RWPE1 (cell line): ENCODE measurements at regions not wholly inside any gene's neighbourhood (a gene's known extent, or its start where the extent isn't known, plus 50 kb on each side); places are given as distances from the start of the nearest gene placed in this dataset.
"Not testable (repeated sequence)": the region's sequence is repeated elsewhere in the genome, so short reads cannot be mapped to it uniquely, and the experiment has no call there.

ENCODE experiments used
- CTCF ChIA-PET: fragments of 350-600 bp; sonication (Branson Sonifier 250); formaldehyde crosslinking; extraction: SDS; loops from one replicate; lab custom pipeline; 2021; lab: Yijun Ruan, JAX
- POLR2A ChIA-PET: fragments of 400-600 bp; formaldehyde crosslinking; extraction: SDS; loops from one replicate; lab custom pipeline; 2020; ENCODE audit warnings: antibody characterized with exemption; ENCODE audit not compliant: low non-redundant PET; lab: Yijun Ruan, JAX
- DNase-seq: peaks from one replicate; pipeline ENCODE4 v3.0.0; 2012; ENCODE audit warnings: low spot score
- H3K27ac ChIP-seq: fragments of 450-650 bp; 2 replicates; pipeline ENCODE4 v1.5.1; 2017
- CTCF ChIP-seq: fragments of 450-650 bp; conservative IDR thresholded peaks from 2 replicates; pipeline ENCODE4 v1.5.1; 2017; ENCODE audit warnings: low read depth, mild to moderate bottlenecking

- ChIA-PET POLR2A (no interaction called here), CTCF (no interaction called here)
- DNase-seq, result no peak
- TF ChIP-seq CTCF, result no peak
- no peak overlapping the region for H3K27ac ChIP-seq
These were observed 793.4 kb downstream of the TENT5A start for GRCh38 chr6:80959034-80959433.

GRCh38 chr6:80956898-80957297 is 795.6 kb downstream of the TENT5A start:
- DNase-seq, result no peak
- no peak for TF ChIP-seq CTCF
- H3K27ac ChIP-seq, result no peak overlapping the region
- ChIA-PET POLR2A (no interaction called here), CTCF (interaction anchor here (0.6 kb wide), 1 partner anchor 434 kb away, joined by 3 read pairs; no protein-coding TSS in a partner anchor)

GRCh38 chr6:80952479-80952878 is 800.0 kb downstream of the TENT5A start:
- H3K27ac ChIP-seq, DNase-seq, POLR2A ChIA-PET: not testable (repeated sequence)
- CTCF ChIA-PET, result interaction anchor here (0.6 kb wide), 1 partner anchor 17 kb away, joined by 3 read pairs; no protein-coding TSS in a partner anchor

GRCh38 chr6:80946402-80946801 is 806.1 kb downstream of the TENT5A start:
- CTCF ChIA-PET, result no interaction called here
- no peak overlapping the region for H3K27ac ChIP-seq
- no peak for TF ChIP-seq CTCF
- POLR2A ChIA-PET, result no interaction called here
- DNase-seq, result no peak

GRCh38 chr6:80942911-80943310 is 809.6 kb downstream of the TENT5A start:
- no peak overlapping the region for H3K27ac ChIP-seq
- no peak for TF ChIP-seq CTCF
- DNase-seq, result no peak
- ChIA-PET CTCF (no interaction called here), POLR2A (no interaction called here)

- DNase-seq, result no peak
- H3K27ac ChIP-seq, result no peak overlapping the region
- no peak for TF ChIP-seq CTCF
- POLR2A ChIA-PET, result no interaction called here
- CTCF ChIA-PET, result no interaction called here
These were observed 811.5 kb downstream of the TENT5A start for GRCh38 chr6:80940976-80941375.

- no peak overlapping the region for H3K27ac ChIP-seq
- DNase-seq, result no peak
- no peak for TF ChIP-seq CTCF
- CTCF ChIA-PET, result no interaction called here
- POLR2A ChIA-PET, result no interaction called here
These were observed 811.9 kb downstream of the TENT5A start for GRCh38 chr6:80940571-80940970.
